ENCODE measurements at regions not wholly inside any gene's neighbourhood (a gene's known extent, or its start where the extent isn't known, plus 50 kb on each side); places are given as distances from the start of the nearest gene placed in this dataset.

DNA sequence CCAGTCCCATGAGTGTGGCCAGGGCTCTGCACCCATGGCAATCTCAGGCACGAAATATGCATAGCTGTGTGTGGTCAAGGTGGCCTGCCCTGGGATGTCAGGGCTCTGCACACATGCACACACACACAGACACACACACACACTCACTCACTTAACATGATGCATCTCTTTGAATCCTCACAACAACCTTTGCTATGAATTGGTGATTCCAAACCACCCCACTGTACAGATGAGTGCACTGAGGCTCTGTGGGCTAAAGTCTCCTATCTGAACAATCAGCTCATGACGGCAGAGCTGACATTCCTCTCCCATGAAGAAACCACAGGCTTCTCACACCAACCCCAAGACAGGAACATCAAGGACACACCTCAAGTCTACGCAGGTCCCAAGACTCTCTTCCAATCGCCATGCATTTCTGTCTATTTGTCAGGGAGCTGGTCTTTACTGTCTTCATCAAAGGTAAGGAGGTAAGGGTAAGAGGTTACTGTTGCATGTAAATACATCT, 131.6 kb downstream of the ETS2 start:
- TF ChIP-seq POLR2A (IDR thresholded peaks at IDR 0.05) (no peak), EP300 (IDR thresholded peaks at IDR 0.05) (no peak)
- TF ChIP-seq, protein P1, sequence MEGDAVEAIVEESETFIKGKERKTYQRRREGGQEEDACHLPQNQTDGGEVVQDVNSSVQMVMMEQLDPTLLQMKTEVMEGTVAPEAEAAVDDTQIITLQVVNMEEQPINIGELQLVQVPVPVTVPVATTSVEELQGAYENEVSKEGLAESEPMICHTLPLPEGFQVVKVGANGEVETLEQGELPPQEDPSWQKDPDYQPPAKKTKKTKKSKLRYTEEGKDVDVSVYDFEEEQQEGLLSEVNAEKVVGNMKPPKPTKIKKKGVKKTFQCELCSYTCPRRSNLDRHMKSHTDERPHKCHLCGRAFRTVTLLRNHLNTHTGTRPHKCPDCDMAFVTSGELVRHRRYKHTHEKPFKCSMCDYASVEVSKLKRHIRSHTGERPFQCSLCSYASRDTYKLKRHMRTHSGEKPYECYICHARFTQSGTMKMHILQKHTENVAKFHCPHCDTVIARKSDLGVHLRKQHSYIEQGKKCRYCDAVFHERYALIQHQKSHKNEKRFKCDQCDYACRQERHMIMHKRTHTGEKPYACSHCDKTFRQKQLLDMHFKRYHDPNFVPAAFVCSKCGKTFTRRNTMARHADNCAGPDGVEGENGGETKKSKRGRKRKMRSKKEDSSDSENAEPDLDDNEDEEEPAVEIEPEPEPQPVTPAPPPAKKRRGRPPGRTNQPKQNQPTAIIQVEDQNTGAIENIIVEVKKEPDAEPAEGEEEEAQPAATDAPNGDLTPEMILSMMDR (IDR thresholded peaks at IDR 0.05), result no peak
